Breast epithelium (tissue), 3 donors: ENCODE measurements at regions not wholly inside any gene's neighbourhood (a gene's known extent, or its start where the extent isn't known, plus 50 kb on each side); places are given as distances from the start of the nearest gene placed in this dataset.

Source experiments
- POLR2A ChIP-seq: fragments of 450-650 bp; IDR thresholded peaks from one replicate; pipeline ENCODE4 v1.6.1; 2016; ENCODE audit warnings: antibody characterized with exemption, mild to moderate bottlenecking, moderate library complexity
- TF ChIP-seq, protein P1 (sequence below), 3 donors: fragments of 450-650 bp; IDR thresholded peaks; one replicate each; pipeline ENCODE4 v1.5.1; 2016 to 2017; ENCODE audit warnings: antibody characterized with exemption in 3 of 3, mild to moderate bottlenecking in 3 of 3, moderate library complexity in 3 of 3

DNA sequence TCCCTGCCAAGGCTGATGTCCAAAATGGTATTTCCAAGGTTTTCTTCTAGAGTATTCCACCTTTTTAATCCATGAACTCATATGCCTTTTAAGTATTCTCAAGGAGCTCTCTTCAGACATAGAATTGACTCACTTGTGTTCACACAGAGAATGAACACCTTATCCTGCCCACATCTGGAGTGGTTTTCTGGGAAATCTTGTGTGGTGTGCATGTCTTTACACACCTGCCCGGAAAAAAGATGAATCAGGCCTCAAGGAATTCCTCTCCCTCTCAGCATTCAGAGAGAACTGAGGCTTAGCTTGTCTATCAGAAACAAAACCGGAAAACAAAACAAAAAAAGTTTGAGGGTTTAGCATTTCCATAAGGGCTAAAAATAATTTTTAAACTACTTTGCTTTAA, 148.8 kb downstream of the TFAP2A start:
- TF ChIP-seq, protein P1, sequence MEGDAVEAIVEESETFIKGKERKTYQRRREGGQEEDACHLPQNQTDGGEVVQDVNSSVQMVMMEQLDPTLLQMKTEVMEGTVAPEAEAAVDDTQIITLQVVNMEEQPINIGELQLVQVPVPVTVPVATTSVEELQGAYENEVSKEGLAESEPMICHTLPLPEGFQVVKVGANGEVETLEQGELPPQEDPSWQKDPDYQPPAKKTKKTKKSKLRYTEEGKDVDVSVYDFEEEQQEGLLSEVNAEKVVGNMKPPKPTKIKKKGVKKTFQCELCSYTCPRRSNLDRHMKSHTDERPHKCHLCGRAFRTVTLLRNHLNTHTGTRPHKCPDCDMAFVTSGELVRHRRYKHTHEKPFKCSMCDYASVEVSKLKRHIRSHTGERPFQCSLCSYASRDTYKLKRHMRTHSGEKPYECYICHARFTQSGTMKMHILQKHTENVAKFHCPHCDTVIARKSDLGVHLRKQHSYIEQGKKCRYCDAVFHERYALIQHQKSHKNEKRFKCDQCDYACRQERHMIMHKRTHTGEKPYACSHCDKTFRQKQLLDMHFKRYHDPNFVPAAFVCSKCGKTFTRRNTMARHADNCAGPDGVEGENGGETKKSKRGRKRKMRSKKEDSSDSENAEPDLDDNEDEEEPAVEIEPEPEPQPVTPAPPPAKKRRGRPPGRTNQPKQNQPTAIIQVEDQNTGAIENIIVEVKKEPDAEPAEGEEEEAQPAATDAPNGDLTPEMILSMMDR (IDR thresholded peaks at IDR 0.05) = no peak
- no peak for TF ChIP-seq POLR2A
